IMR-90 (cell line): ENCODE measurements at regions not wholly inside any gene's neighbourhood (a gene's known extent, or its start where the extent isn't known, plus 50 kb on each side); places are given as distances from the start of the nearest gene placed in this dataset.

Source experiments
- ATAC-seq: fragments of 200-7000 bp; cut with Tn5 transposase; 2 replicates; pipeline ENCODE4 v1.9.1; 2020; ENCODE audit warnings: low read depth, mild to moderate bottlenecking, moderate library complexity
- BruUV-seq: library from RNA; stranded (reverse); fragments of 400-500 nt; replicated peaks from 2 replicates; lab custom pipeline; 2021; lab: Mats Ljungman, UMichigan
- CTCF ChIA-PET: fragments of 300-600 bp; formaldehyde crosslinking; extraction: SDS; loops from one replicate; lab custom pipeline; 2021; ENCODE audit warnings: antibody characterized with exemption; lab: Yijun Ruan, JAX
- POLR2A ChIA-PET: fragments of 300-600 bp; sonication (Branson Sonifier 250); formaldehyde crosslinking; loops from one replicate; lab custom pipeline; 2022; ENCODE audit warnings: antibody characterized with exemption; ENCODE audit not compliant: unreplicated experiment; lab: Charles Lee
- DNase-seq: peaks from one replicate; pipeline ENCODE4 v3.0.0; 2013
- H2AFZ ChIP-seq: replicated peaks from 2 replicates; pipeline ENCODE3; 2013; ENCODE audit warnings: low read length, mild to moderate bottlenecking; ENCODE audit not compliant: poor library complexity
- H2AK5ac ChIP-seq: 2 replicates; pipeline ENCODE4 v1.6.1; 2013; ENCODE audit warnings: low read depth, low read length, inconsistent platforms
- H2AK9ac ChIP-seq: replicated peaks from 2 replicates; pipeline ENCODE3; 2013; ENCODE audit warnings: mild to moderate bottlenecking, low read depth, low read length, moderate library complexity; ENCODE audit not compliant: poor library complexity
- H2BK120ac ChIP-seq: 2 replicates; pipeline ENCODE4 v1.6.1; 2013; ENCODE audit warnings: low read depth, low read length, inconsistent platforms
- H2BK15ac ChIP-seq: 3 replicates; pipeline ENCODE4 v1.6.1; 2013; ENCODE audit warnings: low read depth, low read length, inconsistent platforms
- H2BK20ac ChIP-seq: 2 replicates; pipeline ENCODE4 v1.6.1; 2013; ENCODE audit warnings: low read depth, mild to moderate bottlenecking, inconsistent platforms, low read length, moderate library complexity
- H2BK5ac ChIP-seq: 2 replicates; pipeline ENCODE4 v1.6.1; 2013; ENCODE audit warnings: mild to moderate bottlenecking, low read depth, low read length, inconsistent platforms; ENCODE audit not compliant: poor library complexity, severe bottlenecking
- H3K14ac ChIP-seq: replicated peaks from 2 replicates; pipeline ENCODE4 v1.6.1; 2013; ENCODE audit warnings: low read depth, low read length, inconsistent platforms
- H3K18ac ChIP-seq: 2 replicates; pipeline ENCODE4 v1.6.1; 2013; ENCODE audit warnings: low read depth, low read length, control low read depth
- H3K23ac ChIP-seq: 2 replicates; pipeline ENCODE4 v1.6.1; 2013; ENCODE audit warnings: low read depth, low read length, inconsistent platforms
- H3K27ac ChIP-seq: 2 replicates; pipeline ENCODE4 v1.5.1; 2013; ENCODE audit warnings: mild to moderate bottlenecking, control low read depth, low read length; ENCODE audit not compliant: insufficient read depth
- H3K27me3 ChIP-seq: 2 replicates; pipeline ENCODE4 v1.6.1; 2013; ENCODE audit warnings: low read length; ENCODE audit not compliant: control insufficient read depth, insufficient read depth
- H3K36me3 ChIP-seq: 2 replicates; pipeline ENCODE4 v1.6.1; 2013; ENCODE audit warnings: low read length, mixed read lengths; ENCODE audit not compliant: control insufficient read depth, insufficient read depth
- H3K4ac ChIP-seq: 2 replicates; pipeline ENCODE4 v1.6.1; 2013; ENCODE audit warnings: low read depth, low read length, inconsistent platforms
- H3K4me1 ChIP-seq: 2 replicates; pipeline ENCODE4 v1.6.1; 2013; ENCODE audit warnings: low read length, mixed read lengths; ENCODE audit not compliant: control insufficient read depth, insufficient read depth
- H3K4me2 ChIP-seq: 2 replicates; pipeline ENCODE4 v1.6.1; 2013; ENCODE audit warnings: low read depth, mild to moderate bottlenecking, control low read depth, low read length, moderate library complexity
- H3K4me3 ChIP-seq: 2 replicates; pipeline ENCODE4 v1.5.1; 2013; ENCODE audit warnings: low read depth, mild to moderate bottlenecking, control low read depth, low read length, moderate library complexity; ENCODE audit not compliant: insufficient read depth
- H3K56ac ChIP-seq: 2 replicates; pipeline ENCODE4 v1.6.1; 2013; ENCODE audit warnings: low read length, inconsistent platforms; ENCODE audit not compliant: insufficient read depth; ENCODE audit errors: extremely low read depth
- H3K79me1 ChIP-seq, 2 experiments: 2 replicates each; pipeline ENCODE4 v1.6.1; 2013; ENCODE audit warnings: low read length in 2 of 2, inconsistent platforms in 1 of 2, low read depth in 1 of 2
- H3K9ac ChIP-seq: 2 replicates; pipeline ENCODE4 v1.6.1; 2013; ENCODE audit warnings: low read depth, low read length, control low read depth
- H3K9me1 ChIP-seq: 2 replicates; pipeline ENCODE4 v1.6.1; 2013; ENCODE audit warnings: low read length, inconsistent platforms; ENCODE audit not compliant: insufficient read depth
- H3K9me3 ChIP-seq: 2 replicates; pipeline ENCODE4 v1.6.1; 2013; ENCODE audit warnings: low read length; ENCODE audit not compliant: control insufficient read depth, insufficient read depth
- H4K20me1 ChIP-seq: 2 replicates; pipeline ENCODE4 v1.6.1; 2013; ENCODE audit warnings: low read length, inconsistent platforms; ENCODE audit not compliant: insufficient read depth
- H4K5ac ChIP-seq: 2 replicates; pipeline ENCODE4 v1.6.1; 2013; ENCODE audit warnings: mild to moderate bottlenecking, low read depth, low read length, control low read depth
- H4K8ac ChIP-seq, 2 experiments: 2 replicates each; pipeline ENCODE4 v1.6.1; 2013; ENCODE audit warnings: low read depth in 2 of 2, low read length in 2 of 2, control low read depth in 1 of 2, inconsistent platforms in 1 of 2
- H4K91ac ChIP-seq: 2 replicates; pipeline ENCODE4 v1.6.1; 2013; ENCODE audit warnings: low read depth, low read length, inconsistent platforms; ENCODE audit not compliant: insufficient read depth
- BHLHE40 ChIP-seq: fragments of 150-350 bp; IDR thresholded peaks from 2 replicates; pipeline ENCODE4 v1.6.1; 2016; ENCODE audit warnings: mild to moderate bottlenecking, low read depth, low read length
- CEBPB ChIP-seq: IDR thresholded peaks from 2 replicates; pipeline ENCODE4 v1.6.1; 2012; ENCODE audit warnings: low read depth, low read length, improper control_type of control experiment
- CHD1 ChIP-seq: IDR thresholded peaks from 2 replicates; pipeline ENCODE4 v1.6.1; 2012; ENCODE audit warnings: low read depth, low read length, improper control_type of control experiment
- FOS ChIP-seq: fragments of 150-350 bp; IDR thresholded peaks from 2 replicates; pipeline ENCODE4 v1.6.1; 2016; ENCODE audit warnings: low read depth, low read length
- MAFK ChIP-seq: IDR thresholded peaks from 2 replicates; pipeline ENCODE4 v1.6.1; 2012; ENCODE audit warnings: low read depth, low read length, improper control_type of control experiment
- MAZ ChIP-seq: IDR thresholded peaks from 2 replicates; pipeline ENCODE4 v1.6.1; 2012; ENCODE audit warnings: low read depth, mild to moderate bottlenecking, low read length, improper control_type of control experiment, moderate library complexity, borderline replicate concordance
- MXI1 ChIP-seq: IDR thresholded peaks from 2 replicates; pipeline ENCODE4 v1.6.1; 2012; ENCODE audit warnings: low read depth, mild to moderate bottlenecking, low read length, moderate library complexity, borderline replicate concordance
- NFE2L2 ChIP-seq: fragments of 150-350 bp; IDR thresholded peaks from 2 replicates; pipeline ENCODE4 v1.6.1; 2016; ENCODE audit warnings: low read depth, mild to moderate bottlenecking, low read length
- POLR2A ChIP-seq: IDR thresholded peaks from 2 replicates; pipeline ENCODE4 v1.6.1; 2012; ENCODE audit warnings: mild to moderate bottlenecking, low read depth, low read length
- RAD21 ChIP-seq: IDR thresholded peaks from 2 replicates; pipeline ENCODE4 v1.6.1; 2012; ENCODE audit warnings: low read length, improper control_type of control experiment
- RCOR1 ChIP-seq: IDR thresholded peaks from 2 replicates; pipeline ENCODE4 v1.6.1; 2012; ENCODE audit warnings: mild to moderate bottlenecking, low read length, improper control_type of control experiment; ENCODE audit not compliant: insufficient replicate concordance
- RFX5 ChIP-seq: IDR thresholded peaks from 2 replicates; pipeline ENCODE4 v1.8.0; 2012; ENCODE audit warnings: low read depth, mild to moderate bottlenecking, low read length, moderate library complexity
- SMC3 ChIP-seq: fragments of 150-350 bp; IDR thresholded peaks from 2 replicates; pipeline ENCODE4 v1.6.1; 2016; ENCODE audit warnings: low read depth, mild to moderate bottlenecking, antibody characterized with exemption, low read length, moderate library complexity
- WGBS, 2 experiments: methylation state at CpG; one replicate each; pipeline versions ENCODE4 v1.1.5 to v1.1.7; 2013; ENCODE audit warnings: missing lambda C conversion rate in 2 of 2; ENCODE audit not compliant: insufficient read length in 1 of 2; ENCODE audit errors: extremely low coverage in 2 of 2; 5-methylcytosine and 5-hydroxymethylcytosine counted together
- dilution Hi-C: fragments of 300-500 bp; cut with HindIII; formaldehyde crosslinking; loops from one replicate; pipeline ENCODE4 v1.14.3; 2018; ENCODE audit warnings: low sequenced_read_pairs; ENCODE audit not compliant: unreplicated experiment
- in situ Hi-C: fragments of 300-500 bp; cut with MboI; formaldehyde crosslinking; loops from 3 replicates; pipeline ENCODE4 v1.14.3; 2019; ENCODE audit warnings: low sequenced_read_pairs, inconsistent platforms, mixed read lengths
- intact Hi-C: fragments of 100-400 bp; cut with micrococcal nuclease; formaldehyde crosslinking; loops from 2 replicates; pipeline ENCODE4 v1.10.0; 2022
- TF ChIP-seq, protein P1 (sequence below): fragments of 150-350 bp; IDR thresholded peaks from 2 replicates; pipeline ENCODE4 v1.6.1; 2016; ENCODE audit warnings: low read depth, mild to moderate bottlenecking, low read length, moderate library complexity, borderline replicate concordance
- TF ChIP-seq, protein P2 (sequence below): fragments of 150-350 bp; IDR thresholded peaks from 2 replicates; pipeline ENCODE4 v1.6.1; 2017; ENCODE audit warnings: mild to moderate bottlenecking, antibody characterized with exemption, low read length, low read depth
- TF ChIP-seq, protein P3 (sequence below): conservative IDR thresholded peaks from 2 replicates; pipeline ENCODE4 v1.5.1; 2012; ENCODE audit warnings: mild to moderate bottlenecking, low read depth, low read length, improper control_type of control experiment

DNA sequence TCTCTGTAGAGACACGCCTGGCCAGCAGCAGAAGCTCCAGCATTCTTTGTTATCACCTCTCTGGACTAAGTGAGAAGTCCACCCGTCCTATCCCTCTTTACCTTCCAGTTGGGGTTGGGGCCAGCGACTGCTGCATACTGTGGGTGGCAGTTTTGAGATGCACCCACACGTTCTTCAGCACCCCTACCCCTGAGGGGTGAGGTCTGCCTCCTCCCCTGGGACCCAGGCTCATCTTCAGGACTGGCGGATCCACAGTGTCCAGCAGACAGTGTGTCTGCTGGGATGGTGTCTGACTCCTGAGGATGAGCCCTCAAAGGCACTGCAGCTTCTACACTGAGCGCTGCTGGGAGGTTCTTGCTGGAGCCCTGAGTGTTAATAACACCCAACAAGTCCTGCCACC, 78.8 kb downstream of the GADD45G start:
- intact Hi-C loops (no loop called here), in situ Hi-C loops (no loop called here), dilution Hi-C loops (no loop called here)
- no peak overlapping the region for H2BK15ac ChIP-seq
- no peak overlapping the region for H3K4ac ChIP-seq
- H3K9me1 ChIP-seq: no peaks in the 10 kb centered on the region
- peaks cover 2% of the 10 kb centered on the region; the same call in 1 of the 2 replicates for H3K27me3 ChIP-seq
- no peak overlapping the region for H3K23ac ChIP-seq
- no peak overlapping the region for H4K5ac ChIP-seq
- no peaks in the 10 kb centered on the region for H4K20me1 ChIP-seq
- no peak for TF ChIP-seq MAFK
- TF ChIP-seq, protein P1, sequence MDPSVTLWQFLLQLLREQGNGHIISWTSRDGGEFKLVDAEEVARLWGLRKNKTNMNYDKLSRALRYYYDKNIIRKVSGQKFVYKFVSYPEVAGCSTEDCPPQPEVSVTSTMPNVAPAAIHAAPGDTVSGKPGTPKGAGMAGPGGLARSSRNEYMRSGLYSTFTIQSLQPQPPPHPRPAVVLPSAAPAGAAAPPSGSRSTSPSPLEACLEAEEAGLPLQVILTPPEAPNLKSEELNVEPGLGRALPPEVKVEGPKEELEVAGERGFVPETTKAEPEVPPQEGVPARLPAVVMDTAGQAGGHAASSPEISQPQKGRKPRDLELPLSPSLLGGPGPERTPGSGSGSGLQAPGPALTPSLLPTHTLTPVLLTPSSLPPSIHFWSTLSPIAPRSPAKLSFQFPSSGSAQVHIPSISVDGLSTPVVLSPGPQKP: no peak
- no peak for TF ChIP-seq BHLHE40
- no peak for TF ChIP-seq RFX5
- no peak for TF ChIP-seq POLR2A
- TF ChIP-seq CEBPB: no peak
- no peak for TF ChIP-seq RCOR1
- TF ChIP-seq SMC3: no peak
- no peak for TF ChIP-seq NFE2L2
- TF ChIP-seq FOS: no peak
- TF ChIP-seq, protein P2, sequence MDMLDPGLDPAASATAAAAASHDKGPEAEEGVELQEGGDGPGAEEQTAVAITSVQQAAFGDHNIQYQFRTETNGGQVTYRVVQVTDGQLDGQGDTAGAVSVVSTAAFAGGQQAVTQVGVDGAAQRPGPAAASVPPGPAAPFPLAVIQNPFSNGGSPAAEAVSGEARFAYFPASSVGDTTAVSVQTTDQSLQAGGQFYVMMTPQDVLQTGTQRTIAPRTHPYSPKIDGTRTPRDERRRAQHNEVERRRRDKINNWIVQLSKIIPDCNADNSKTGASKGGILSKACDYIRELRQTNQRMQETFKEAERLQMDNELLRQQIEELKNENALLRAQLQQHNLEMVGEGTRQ: no peak
- TF ChIP-seq CHD1: no peak
- TF ChIP-seq MAZ: no peak
- TF ChIP-seq MXI1: no peak
- TF ChIP-seq RAD21: no peak
- TF ChIP-seq, protein P3, sequence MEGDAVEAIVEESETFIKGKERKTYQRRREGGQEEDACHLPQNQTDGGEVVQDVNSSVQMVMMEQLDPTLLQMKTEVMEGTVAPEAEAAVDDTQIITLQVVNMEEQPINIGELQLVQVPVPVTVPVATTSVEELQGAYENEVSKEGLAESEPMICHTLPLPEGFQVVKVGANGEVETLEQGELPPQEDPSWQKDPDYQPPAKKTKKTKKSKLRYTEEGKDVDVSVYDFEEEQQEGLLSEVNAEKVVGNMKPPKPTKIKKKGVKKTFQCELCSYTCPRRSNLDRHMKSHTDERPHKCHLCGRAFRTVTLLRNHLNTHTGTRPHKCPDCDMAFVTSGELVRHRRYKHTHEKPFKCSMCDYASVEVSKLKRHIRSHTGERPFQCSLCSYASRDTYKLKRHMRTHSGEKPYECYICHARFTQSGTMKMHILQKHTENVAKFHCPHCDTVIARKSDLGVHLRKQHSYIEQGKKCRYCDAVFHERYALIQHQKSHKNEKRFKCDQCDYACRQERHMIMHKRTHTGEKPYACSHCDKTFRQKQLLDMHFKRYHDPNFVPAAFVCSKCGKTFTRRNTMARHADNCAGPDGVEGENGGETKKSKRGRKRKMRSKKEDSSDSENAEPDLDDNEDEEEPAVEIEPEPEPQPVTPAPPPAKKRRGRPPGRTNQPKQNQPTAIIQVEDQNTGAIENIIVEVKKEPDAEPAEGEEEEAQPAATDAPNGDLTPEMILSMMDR: no peak
- H4K91ac ChIP-seq: no peak overlapping the region
- H3K36me3 ChIP-seq: no peaks in the 10 kb centered on the region
- H3K56ac ChIP-seq: no peak overlapping the region
- H3K27ac ChIP-seq: no peak overlapping the region
- no peaks in the 10 kb centered on the region for H3K79me1 ChIP-seq
- BruUV-seq: no TSS peak
- H2BK120ac ChIP-seq: no peak overlapping the region
- WGBS, 2 experiments: no CpG with 5 or more reads among the region's 6 CpGs
- H2AK5ac ChIP-seq: no peak overlapping the region
- H3K14ac ChIP-seq: no peak overlapping the region
- H3K18ac ChIP-seq: no peak overlapping the region
- H3K4me3 ChIP-seq: no peak overlapping the region
- H3K4me2 ChIP-seq: no peak overlapping the region
- no peak overlapping the region for H2AFZ ChIP-seq
- no peak for ATAC-seq
- DNase-seq: no peak
- H3K4me1 ChIP-seq: no peaks in the 10 kb centered on the region
- POLR2A ChIA-PET: no interaction called here
- no peak overlapping the region for H3K9ac ChIP-seq
- CTCF ChIA-PET: interaction anchor here (0.6 kb wide), 1 partner anchor 190 kb away, joined by 4 read pairs; no protein-coding TSS in a partner anchor
- no peak overlapping the region for H2BK20ac ChIP-seq
- no peaks in the 10 kb centered on the region for H3K9me3 ChIP-seq
- H2BK5ac ChIP-seq: no peak overlapping the region
- H2AK9ac ChIP-seq: no peak overlapping the region
- H4K8ac ChIP-seq: no peak overlapping the region
